OCI-LY7 (cell line): ENCODE measurements at regions not wholly inside any gene's neighbourhood (a gene's known extent, or its start where the extent isn't known, plus 50 kb on each side); places are given as distances from the start of the nearest gene placed in this dataset.

ENCODE experiments used
- BruUV-seq: library from RNA; stranded (reverse); fragments of 400-500 nt; replicated peaks from 2 replicates; lab custom pipeline; 2021; lab: Mats Ljungman, UMichigan
- CTCF ChIA-PET: fragments of 300-600 bp; sonication (Branson Sonifier 250); formaldehyde crosslinking; loops from one replicate; lab custom pipeline; 2022; ENCODE audit warnings: antibody characterized with exemption; ENCODE audit not compliant: unreplicated experiment; lab: Charles Lee
- POLR2A ChIA-PET: fragments of 300-600 bp; sonication (Branson Sonifier 250); formaldehyde crosslinking; loops from one replicate; lab custom pipeline; 2022; ENCODE audit warnings: antibody characterized with exemption; lab: Charles Lee
- DNase-seq: peaks from one replicate; pipeline ENCODE4 v3.0.0-alpha.2; 2015; ENCODE audit warnings: low spot score
- H2AFZ ChIP-seq: fragments of 200-600 bp; sonication (generic), shearing (Covaris generic); 2 replicates; pipeline ENCODE4 v1.6.1; 2014; ENCODE audit warnings: mild to moderate bottlenecking, antibody characterized with exemption, low read length, moderate library complexity
- H3K27ac ChIP-seq: fragments of 200-600 bp; sonication (generic); 2 replicates; pipeline ENCODE4 v1.5.1; 2014; ENCODE audit warnings: mixed run types, low read depth, mild to moderate bottlenecking, moderate library complexity, low read length, inconsistent platforms; ENCODE audit not compliant: poor library complexity, severe bottlenecking
- H3K36me3 ChIP-seq: fragments of 200-600 bp; sonication (generic); 2 replicates; pipeline ENCODE4 v1.6.1; 2014; ENCODE audit warnings: mild to moderate bottlenecking, antibody characterized with exemption, low read length, moderate library complexity, mixed read lengths; ENCODE audit not compliant: insufficient read depth
- H3K4me1 ChIP-seq: fragments of 200-600 bp; sonication (generic); 2 replicates; pipeline ENCODE4 v1.5.1; 2014; ENCODE audit warnings: mild to moderate bottlenecking, low read length; ENCODE audit not compliant: insufficient read depth, poor library complexity, severe bottlenecking
- H3K4me2 ChIP-seq: fragments of 200-600 bp; sonication (generic); 2 replicates; pipeline ENCODE4 v1.6.1; 2014; ENCODE audit warnings: mild to moderate bottlenecking, low read length
- H3K4me3 ChIP-seq: fragments of 200-600 bp; sonication (generic); 2 replicates; pipeline ENCODE4 v1.5.1; 2014; ENCODE audit warnings: mild to moderate bottlenecking, low read depth, low read length; ENCODE audit not compliant: poor library complexity, severe bottlenecking
- H3K79me2 ChIP-seq: fragments of 200-600 bp; sonication (generic); 2 replicates; pipeline ENCODE4 v1.6.1; 2016; ENCODE audit warnings: low read depth, mild to moderate bottlenecking, low read length, moderate library complexity, mixed read lengths; ENCODE audit not compliant: insufficient read depth
- H3K9me2 ChIP-seq: fragments of 200-600 bp; sonication (generic); 2 replicates; pipeline ENCODE4 v1.6.1; 2016; ENCODE audit warnings: mild to moderate bottlenecking, low read length, mixed read lengths; ENCODE audit not compliant: insufficient read depth
- H3K9me3 ChIP-seq: fragments of 200-600 bp; sonication (generic); 2 replicates; pipeline ENCODE4 v1.6.1; 2014; ENCODE audit warnings: mild to moderate bottlenecking, mixed run types, low read length, mixed read lengths
- H4K20me1 ChIP-seq: fragments of 200-600 bp; sonication (generic); 2 replicates; pipeline ENCODE4 v1.6.1; 2014; ENCODE audit warnings: mild to moderate bottlenecking, antibody characterized with exemption, low read length, moderate library complexity, mixed read lengths; ENCODE audit not compliant: insufficient read depth
- EZH2phosphoT487 ChIP-seq: fragments of 200-600 bp; sonication (generic); IDR thresholded peaks from 2 replicates; pipeline ENCODE4 v1.6.1; 2018; ENCODE audit warnings: low read depth, borderline replicate concordance, mild to moderate bottlenecking, mixed run types, antibody characterized with exemption, low read length, moderate library complexity, mixed read lengths
- intact Hi-C: fragments of 100-400 bp; cut with micrococcal nuclease; formaldehyde crosslinking; loops from one replicate; pipeline ENCODE4 v1.10.0; 2022; ENCODE audit not compliant: unreplicated experiment
- TF ChIP-seq, protein P1 (sequence below): fragments of 200-600 bp; sonication (generic); conservative IDR thresholded peaks from 2 replicates; pipeline ENCODE4 v1.5.1; 2014; ENCODE audit warnings: mild to moderate bottlenecking, antibody characterized with exemption, low read length, moderate library complexity, mixed read lengths

GRCh38 chr5:67453111-67453905 lies 256.7 kb upstream of the CD180 start:
- no peaks in the 10 kb centered on the region for H3K36me3 ChIP-seq
- DNase-seq: no peak
- H3K9me3 ChIP-seq: no peaks in the 10 kb centered on the region
- H3K4me3 ChIP-seq: no peak overlapping the region
- H2AFZ ChIP-seq: no peak overlapping the region
- H3K9me2 ChIP-seq: no peaks in the 10 kb centered on the region
- H3K4me1 ChIP-seq: no peaks in the 10 kb centered on the region
- CTCF ChIA-PET: no interaction called here
- H3K27ac ChIP-seq: no peak overlapping the region
- POLR2A ChIA-PET: interaction anchor here (0.6 to 0.7 kb wide), 3 partner anchors 26 to 1594 kb away, joined by 3 read pairs; no protein-coding TSS in a partner anchor
- H4K20me1 ChIP-seq: no peaks in the 10 kb centered on the region
- no peak overlapping the region for H3K4me2 ChIP-seq
- no TSS peak for BruUV-seq
- TF ChIP-seq, protein P1, sequence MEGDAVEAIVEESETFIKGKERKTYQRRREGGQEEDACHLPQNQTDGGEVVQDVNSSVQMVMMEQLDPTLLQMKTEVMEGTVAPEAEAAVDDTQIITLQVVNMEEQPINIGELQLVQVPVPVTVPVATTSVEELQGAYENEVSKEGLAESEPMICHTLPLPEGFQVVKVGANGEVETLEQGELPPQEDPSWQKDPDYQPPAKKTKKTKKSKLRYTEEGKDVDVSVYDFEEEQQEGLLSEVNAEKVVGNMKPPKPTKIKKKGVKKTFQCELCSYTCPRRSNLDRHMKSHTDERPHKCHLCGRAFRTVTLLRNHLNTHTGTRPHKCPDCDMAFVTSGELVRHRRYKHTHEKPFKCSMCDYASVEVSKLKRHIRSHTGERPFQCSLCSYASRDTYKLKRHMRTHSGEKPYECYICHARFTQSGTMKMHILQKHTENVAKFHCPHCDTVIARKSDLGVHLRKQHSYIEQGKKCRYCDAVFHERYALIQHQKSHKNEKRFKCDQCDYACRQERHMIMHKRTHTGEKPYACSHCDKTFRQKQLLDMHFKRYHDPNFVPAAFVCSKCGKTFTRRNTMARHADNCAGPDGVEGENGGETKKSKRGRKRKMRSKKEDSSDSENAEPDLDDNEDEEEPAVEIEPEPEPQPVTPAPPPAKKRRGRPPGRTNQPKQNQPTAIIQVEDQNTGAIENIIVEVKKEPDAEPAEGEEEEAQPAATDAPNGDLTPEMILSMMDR: no peak
- no peak for TF ChIP-seq EZH2phosphoT487
- intact Hi-C loops: no loop called here
- H3K79me2 ChIP-seq: no peaks in the 10 kb centered on the region

- ChIA-PET CTCF (no interaction called here), POLR2A (interaction anchor here (0.6 kb wide), 1 partner anchor 232 kb away, joined by 4 read pairs; no protein-coding TSS in a partner anchor)
- Histone ChIP-seq H3K4me1 (no peaks in the 10 kb centered on the region), H4K20me1 (no peaks in the 10 kb centered on the region), H3K79me2 (no peaks in the 10 kb centered on the region), H3K9me3 (no peaks in the 10 kb centered on the region), H3K9me2 (no peaks in the 10 kb centered on the region), H3K4me2 (no peak overlapping the region), H2AFZ (no peak overlapping the region), H3K27ac (no peak overlapping the region), H3K36me3 (no peaks in the 10 kb centered on the region), H3K4me3 (no peak overlapping the region)
- no peak for TF ChIP-seq EZH2phosphoT487
- TF ChIP-seq, protein P1: no peak
- no peak for DNase-seq
- intact Hi-C loops: no loop called here
- BruUV-seq: no TSS peak
Measured at GRCh38 chr5:67451640-67452279, 255.2 kb upstream of the CD180 start.

- Histone ChIP-seq H3K27ac (no peak overlapping the region), H2AFZ (no peak overlapping the region), H3K4me3 (no peak overlapping the region), H3K4me1 (no peaks in the 10 kb centered on the region), H3K4me2 (no peak overlapping the region), H4K20me1 (no peaks in the 10 kb centered on the region), H3K9me2 (no peaks in the 10 kb centered on the region), H3K79me2 (no peaks in the 10 kb centered on the region), H3K36me3 (no peaks in the 10 kb centered on the region), H3K9me3 (no peaks in the 10 kb centered on the region)
- intact Hi-C loops: no loop called here
- CTCF ChIA-PET: no interaction called here
- BruUV-seq: no TSS peak
- POLR2A ChIA-PET: no interaction called here
- DNase-seq: no peak
- TF ChIP-seq EZH2phosphoT487: no peak
- TF ChIP-seq, protein P1: no peak
Measured at GRCh38 chr5:67447732-67448131, 251.1 kb upstream of the CD180 start.
